Mucosa of descending colon (tissue), 3 donors: ENCODE measurements at regions not wholly inside any gene's neighbourhood (a gene's known extent, or its start where the extent isn't known, plus 50 kb on each side); places are given as distances from the start of the nearest gene placed in this dataset.

Experiments used
- ATAC-seq: fragments of 200-7000 bp; cut with Tn5 transposase; one replicate; pipeline ENCODE4 v1.9.1; 2020; ENCODE audit warnings: mild to moderate bottlenecking, moderate library complexity
- DNase-seq, 3 donors: peaks; one replicate each; pipeline ENCODE4 v3.0.0-alpha.2; 2020
- H3K36me3 ChIP-seq: fragments of 200-600 bp; one replicate; pipeline ENCODE4 v1.8.0; 2021; ENCODE audit warnings: low read depth, mild to moderate bottlenecking
- H3K4me1 ChIP-seq: fragments of 200-600 bp; one replicate; pipeline ENCODE4 v1.8.0; 2021; ENCODE audit warnings: low read depth, mild to moderate bottlenecking
- H3K4me3 ChIP-seq: fragments of 200-600 bp; one replicate; pipeline ENCODE4 v1.8.0; 2021; ENCODE audit warnings: mild to moderate bottlenecking
- H3K9me3 ChIP-seq: fragments of 200-600 bp; one replicate; pipeline ENCODE4 v1.8.0; 2021; ENCODE audit warnings: mild to moderate bottlenecking
- CTCF ChIP-seq: fragments of 200-600 bp; IDR thresholded peaks from one replicate; pipeline ENCODE4 v1.8.0; 2022; ENCODE audit warnings: antibody characterized with exemption, mild to moderate bottlenecking
- intact Hi-C, 2 donors: fragments of 100-400 bp; cut with DNase I in 1 of 2; cut with micrococcal nuclease in 1 of 2; formaldehyde crosslinking; loops; one replicate each; pipeline versions ENCODE4 v1.11.0 to v1.11.1; 2022; cut with DNase I, micrococcal nuclease
- donor health status: DM: no; HTN: no; CAD: no; lungs with moderate emphysema.
- donor health status: DM: no; HTN: no; CAD: no.
- donor health status: DM: no; HTN: yes; CAD: no.

DNA sequence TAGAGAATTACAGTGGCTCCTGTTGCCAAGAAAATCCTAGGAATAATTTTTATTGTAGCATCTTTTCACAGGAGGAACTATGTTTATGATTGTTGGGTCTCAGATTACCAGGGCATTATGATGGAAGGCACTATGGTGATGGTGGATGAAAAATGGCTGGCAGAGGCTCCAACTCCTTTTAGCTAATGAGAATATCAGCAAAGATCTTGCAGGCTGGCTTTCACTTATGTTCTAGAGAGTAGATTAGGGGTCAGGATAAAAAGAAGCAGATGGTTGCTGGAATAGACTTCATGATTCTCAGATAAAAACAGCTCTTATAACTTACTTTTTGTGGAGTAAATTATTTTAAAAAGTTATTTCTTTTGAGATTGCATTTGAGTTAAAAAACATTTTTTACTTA lies 501.9 kb downstream of the TRHDE start:
- Histone ChIP-seq H3K36me3 (no peaks in the 10 kb centered on the region), H3K4me3 (no peak overlapping the region), H3K4me1 (no peaks in the 10 kb centered on the region), H3K9me3 (peaks cover 4% of the 10 kb centered on the region)
- DNase-seq (no peak), ATAC-seq (no peak)
- intact Hi-C loops, result no loop called here
- TF ChIP-seq CTCF, result no peak

GRCh38 chr12:72777806-72778205 lies 505.6 kb downstream of the TRHDE start:
- Histone ChIP-seq H3K4me3 (no peak overlapping the region), H3K9me3 (peaks cover 9% of the 10 kb centered on the region), H3K4me1 (no peaks in the 10 kb centered on the region), H3K36me3 (no peaks in the 10 kb centered on the region)
- TF ChIP-seq CTCF, result no peak
- no peak for ATAC-seq
- DNase-seq, result no peak
- intact Hi-C loops, result no loop called here

DNA sequence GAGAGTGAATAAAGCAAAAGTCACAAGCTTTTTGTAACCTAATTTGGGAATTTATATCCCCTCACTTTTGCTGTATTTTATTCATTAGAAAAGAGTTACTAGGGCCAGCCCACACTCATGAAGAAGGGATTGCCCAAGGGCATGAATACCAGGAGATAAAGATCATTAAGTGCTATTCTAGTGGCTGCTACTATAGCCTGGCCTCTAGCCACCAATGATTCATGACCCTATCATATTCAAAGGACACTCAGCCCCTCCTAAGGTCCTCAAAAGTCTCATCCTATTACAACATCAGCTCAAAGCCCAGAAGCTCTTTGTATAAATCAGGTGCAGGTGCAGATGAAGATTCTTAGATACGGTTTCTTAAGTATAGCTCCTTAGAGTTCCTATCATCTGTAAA lies 518.1 kb downstream of the TRHDE start:
- no peak overlapping the region for H3K4me3 ChIP-seq
- H3K4me1 ChIP-seq, result no peaks in the 10 kb centered on the region
- DNase-seq (no peak), ATAC-seq (no peak)
- peaks cover 2% of the 10 kb centered on the region for H3K9me3 ChIP-seq
- no peaks in the 10 kb centered on the region for H3K36me3 ChIP-seq
- no peak for TF ChIP-seq CTCF
- intact Hi-C loops, result no loop called here

- ATAC-seq, result no peak
- intact Hi-C loops, result no loop called here
These were observed 520.7 kb downstream of the TRHDE start for GRCh38 chr12:72792889-72793288.

GRCh38 chr12:72793796-72794195 lies 521.6 kb downstream of the TRHDE start:
- TF ChIP-seq CTCF, result no peak
- intact Hi-C loops, result no loop called here
- no peak for DNase-seq
- peaks cover 25% of the 10 kb centered on the region for H3K9me3 ChIP-seq
- no peaks in the 10 kb centered on the region for H3K36me3 ChIP-seq
- no peak overlapping the region for H3K4me3 ChIP-seq
- ATAC-seq, result no peak
- H3K4me1 ChIP-seq, result no peaks in the 10 kb centered on the region

More at GRCh38 chr12:72792889-72793288, 520.7 kb downstream of the TRHDE start:
- Histone ChIP-seq H3K4me1 (no peaks in the 10 kb centered on the region), H3K36me3 (no peaks in the 10 kb centered on the region), H3K4me3 (no peak overlapping the region), H3K9me3 (peaks cover 25% of the 10 kb centered on the region)
- no peak for DNase-seq
- no peak for TF ChIP-seq CTCF

- DNase-seq (no peak), ATAC-seq (no peak)
- intact Hi-C loops, result no loop called here
- no peak for TF ChIP-seq CTCF
- Histone ChIP-seq H3K4me3 (no peak overlapping the region), H3K4me1 (no peaks in the 10 kb centered on the region), H3K9me3 (peaks cover 47% of the 10 kb centered on the region), H3K36me3 (no peaks in the 10 kb centered on the region)
These were observed 543.3 kb downstream of the TRHDE start for GRCh38 chr12:72815421-72815820.
